Thyroid gland (tissue), 4 donors: ENCODE measurements at regions not wholly inside any gene's neighbourhood (a gene's known extent, or its start where the extent isn't known, plus 50 kb on each side); places are given as distances from the start of the nearest gene placed in this dataset.

Source experiments
- CTCF ChIP-seq, 6 experiments: fragments of 200-600 bp in 3 of 6; fragments of 450-650 bp in 3 of 6; sonication (generic) in 3 of 6; IDR thresholded peaks; one replicate each; pipeline ENCODE4 v1.5.1; 2016 to 2019; ENCODE audit warnings: antibody characterized with exemption in 6 of 6, mild to moderate bottlenecking in 2 of 6, inconsistent platforms in 1 of 6, moderate library complexity in 1 of 6
- POLR2A ChIP-seq, 2 donors: fragments of 450-650 bp; IDR thresholded peaks; one replicate each; pipeline ENCODE4 v1.6.1; 2017; ENCODE audit warnings: antibody characterized with exemption in 2 of 2, mild to moderate bottlenecking in 2 of 2, moderate library complexity in 1 of 2

- TF ChIP-seq CTCF (IDR thresholded peaks at IDR 0.05) = no peak
- no peak for TF ChIP-seq POLR2A (IDR thresholded peaks at IDR 0.05)
Observed at GRCh38 chr12:102631274-102631673, 150.9 kb upstream of the IGF1 start.
